GM20431 (cell line): ENCODE measurements at regions not wholly inside any gene's neighbourhood (a gene's known extent, or its start where the extent isn't known, plus 50 kb on each side); places are given as distances from the start of the nearest gene placed in this dataset.
"Not testable (repeated sequence)": the region's sequence is repeated elsewhere in the genome, so short reads cannot be mapped to it uniquely, and the experiment has no call there.

Experiments
- in situ Hi-C: fragments of 300-500 bp; cut with MseI, MboI; formaldehyde crosslinking; loops from one replicate; pipeline ENCODE4 v1.15.0; 2020; ENCODE audit warnings: low sequenced_read_pairs; ENCODE audit not compliant: unreplicated experiment

DNA sequence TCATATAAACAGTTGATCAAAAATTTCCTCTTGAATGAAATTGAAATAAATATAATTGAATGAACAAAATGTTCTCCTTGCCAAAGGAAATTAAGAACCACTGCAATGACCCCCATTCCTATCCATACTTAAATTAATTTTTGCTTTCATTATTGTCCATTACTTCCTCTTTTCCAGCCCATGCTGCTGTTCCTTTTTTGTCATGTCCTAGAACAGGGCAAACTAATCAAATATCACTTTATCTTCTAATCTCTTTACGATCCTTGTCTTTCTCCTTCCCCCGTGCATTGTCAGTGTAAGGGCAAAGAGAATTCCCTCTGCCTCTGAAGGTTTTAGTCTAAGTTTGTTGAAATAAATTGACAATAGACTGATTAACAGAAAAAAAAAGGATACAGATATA is 203.0 kb downstream of the CENPC start:
- in situ Hi-C loops = no loop called here

DNA sequence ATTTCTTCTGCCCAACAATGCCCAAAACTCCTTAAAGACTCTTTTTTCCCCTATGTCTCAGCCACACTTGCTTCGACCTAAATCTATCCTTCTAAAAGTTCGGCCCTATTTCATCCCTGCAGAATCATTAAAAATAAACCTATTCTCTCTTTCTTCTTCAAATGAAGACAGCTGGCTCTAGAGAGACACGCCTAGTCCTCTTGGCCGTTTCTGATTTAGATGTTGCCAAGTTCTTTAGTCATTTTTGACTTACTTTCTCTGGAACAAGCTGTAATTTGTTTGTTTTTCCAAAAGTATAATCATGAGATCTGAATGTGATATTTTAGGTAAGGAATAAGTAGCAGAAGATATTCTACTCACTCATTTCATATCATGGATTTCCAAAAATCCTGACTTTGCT is 211.6 kb downstream of the CENPC start:
- in situ Hi-C loops = no loop called here

DNA sequence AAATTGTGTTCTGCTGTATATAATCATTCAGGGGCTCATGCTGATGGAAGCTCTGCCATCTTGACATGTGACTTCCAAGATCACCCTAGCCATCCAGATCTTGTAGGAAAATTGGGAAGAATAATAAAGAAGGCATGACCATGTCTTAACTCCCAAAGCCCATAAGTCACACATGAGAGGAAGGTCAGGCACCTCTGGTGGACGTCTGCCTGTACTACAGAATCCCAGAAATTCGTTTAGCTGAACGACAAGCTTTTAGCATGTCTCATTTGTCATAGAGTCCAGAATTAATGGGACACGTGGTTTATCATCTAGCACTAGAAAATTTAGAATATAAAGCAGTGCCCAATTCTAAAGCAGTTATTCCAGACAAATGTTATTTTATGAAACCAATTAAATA is 212.7 kb downstream of the CENPC start:
- in situ Hi-C loops = no loop called here

DNA sequence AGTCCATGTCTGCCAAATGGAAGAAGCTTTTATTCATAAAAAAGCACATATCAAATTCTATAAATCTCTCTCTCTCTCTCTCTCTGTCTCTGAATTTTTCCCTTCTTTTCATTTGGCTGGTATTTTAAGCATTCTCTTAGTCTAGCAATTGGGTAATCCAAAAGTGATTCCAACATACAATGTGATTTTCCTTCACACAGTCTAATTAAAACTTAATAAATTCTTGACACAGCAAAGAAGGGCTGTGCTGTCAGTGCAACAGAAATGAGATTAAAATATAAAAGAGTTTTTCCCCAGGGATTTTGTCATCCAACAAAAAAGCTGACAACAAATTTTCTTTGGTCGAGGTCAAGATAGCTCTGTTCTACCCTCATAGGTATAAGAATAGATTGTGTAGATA is 216.9 kb downstream of the CENPC start:
- in situ Hi-C loops = no loop called here

DNA sequence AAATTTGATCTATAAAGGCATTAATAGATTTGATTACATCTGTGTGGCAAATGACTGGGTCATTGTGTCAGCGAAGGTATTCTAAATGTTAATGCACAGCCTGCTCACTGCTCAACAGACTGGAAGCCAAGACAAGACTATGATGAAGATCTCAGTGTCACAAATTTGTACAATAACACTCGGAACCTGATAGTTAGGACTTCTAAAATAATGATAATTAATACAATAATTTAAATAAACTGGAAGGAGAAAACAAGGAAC is 217.4 kb downstream of the CENPC start:
- in situ Hi-C loops = no loop called here

DNA sequence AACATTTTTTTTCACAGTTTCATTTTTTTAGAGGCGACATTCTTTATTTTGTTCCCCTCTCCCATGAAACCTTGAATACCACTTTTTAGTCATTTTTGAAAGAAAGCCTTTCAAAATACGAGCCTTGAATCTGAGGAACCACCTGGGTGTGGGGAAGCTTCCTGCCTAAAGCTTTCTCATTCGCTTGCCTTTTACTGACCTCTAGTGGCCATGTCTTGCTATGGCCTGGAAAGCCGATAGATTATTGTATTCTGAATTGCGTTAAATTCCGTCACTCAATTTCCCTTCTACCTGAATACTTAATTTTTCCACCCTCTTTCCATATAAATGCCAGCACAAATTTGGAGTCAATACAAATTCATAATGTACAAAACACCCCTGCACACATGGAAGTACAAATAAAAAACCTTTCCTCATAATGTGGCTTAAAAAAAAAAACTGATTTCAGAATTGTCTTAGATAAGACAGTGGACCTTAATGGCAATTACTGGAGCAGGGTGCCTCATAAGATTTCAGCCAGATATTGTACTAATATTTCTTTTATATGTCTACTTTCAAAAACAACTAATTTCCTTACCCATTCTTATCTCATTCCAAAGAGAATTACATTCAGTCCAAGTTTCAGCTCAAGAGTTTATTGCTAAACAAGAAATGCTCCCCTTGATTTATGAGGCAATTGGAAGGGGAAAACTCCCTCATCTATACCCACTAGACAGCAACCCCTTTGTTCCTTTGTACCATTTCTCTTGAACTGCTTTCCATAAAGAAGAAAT is 217.9 kb downstream of the CENPC start:
- in situ Hi-C loops = no loop called here

DNA sequence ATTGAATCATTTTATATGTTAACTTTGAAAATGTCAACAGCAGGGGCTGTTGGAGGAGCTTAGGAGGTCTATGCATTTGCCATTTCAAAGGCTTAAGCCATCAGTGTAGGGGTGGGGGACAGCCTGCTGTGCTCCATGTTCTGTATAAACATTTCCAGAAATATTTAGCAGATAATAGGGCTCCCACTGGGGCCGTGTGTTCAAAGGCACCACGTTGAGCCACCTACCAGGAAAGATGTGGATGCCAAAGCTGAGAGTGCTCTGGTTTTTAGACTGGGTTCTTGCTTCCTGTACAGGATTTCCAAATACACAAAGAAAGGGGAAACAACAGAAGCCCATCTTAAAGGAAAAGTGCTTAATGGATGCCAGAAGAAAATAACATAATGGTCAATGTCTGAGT is 219.5 kb downstream of the CENPC start:
- in situ Hi-C loops = no loop called here

DNA sequence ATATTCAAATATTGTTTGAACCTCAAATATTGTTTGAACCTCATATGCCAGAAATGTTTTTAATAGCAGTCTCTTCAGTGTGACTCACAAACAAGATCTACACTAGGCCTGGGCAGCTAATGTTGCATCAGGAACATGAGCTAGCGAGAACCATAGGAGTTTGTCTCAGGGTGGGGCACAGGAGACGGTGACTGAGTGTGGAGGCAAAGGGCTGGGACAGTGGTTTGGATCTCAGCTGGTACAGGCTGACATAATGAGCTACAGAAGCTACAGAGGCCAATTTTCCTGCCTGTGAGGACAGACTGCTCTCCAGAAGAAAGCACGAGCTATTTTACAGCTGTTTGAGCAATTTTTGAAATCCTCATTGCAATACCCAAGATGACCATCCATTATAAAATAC is 224.7 kb downstream of the CENPC start:
- in situ Hi-C loops = loop anchor here (25.0 kb wide), 1 partner anchor 233 kb away; no protein-coding TSS in a partner anchor

DNA sequence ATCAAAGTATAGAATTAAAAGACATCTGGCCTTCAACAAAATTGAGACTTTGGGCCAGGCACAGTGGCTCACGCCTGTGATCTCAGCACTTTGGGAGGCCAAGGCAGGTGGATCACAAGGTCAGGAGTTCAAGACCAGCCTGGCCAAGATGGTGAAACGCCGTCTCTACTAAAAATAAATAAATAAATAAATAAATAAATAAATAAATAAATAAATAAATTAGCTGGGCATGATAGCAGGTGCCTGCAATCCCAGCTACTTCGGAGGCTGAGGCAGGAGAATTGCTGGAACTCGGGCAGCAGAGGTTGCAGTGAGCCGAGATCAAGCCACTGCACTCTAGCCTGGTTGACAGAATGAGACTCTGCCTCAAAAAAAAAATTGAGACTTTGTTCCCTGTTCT is 225.7 kb downstream of the CENPC start:
- in situ Hi-C loops = loop anchor here (25.0 kb wide), 1 partner anchor 232 kb away; no protein-coding TSS in a partner anchor

DNA sequence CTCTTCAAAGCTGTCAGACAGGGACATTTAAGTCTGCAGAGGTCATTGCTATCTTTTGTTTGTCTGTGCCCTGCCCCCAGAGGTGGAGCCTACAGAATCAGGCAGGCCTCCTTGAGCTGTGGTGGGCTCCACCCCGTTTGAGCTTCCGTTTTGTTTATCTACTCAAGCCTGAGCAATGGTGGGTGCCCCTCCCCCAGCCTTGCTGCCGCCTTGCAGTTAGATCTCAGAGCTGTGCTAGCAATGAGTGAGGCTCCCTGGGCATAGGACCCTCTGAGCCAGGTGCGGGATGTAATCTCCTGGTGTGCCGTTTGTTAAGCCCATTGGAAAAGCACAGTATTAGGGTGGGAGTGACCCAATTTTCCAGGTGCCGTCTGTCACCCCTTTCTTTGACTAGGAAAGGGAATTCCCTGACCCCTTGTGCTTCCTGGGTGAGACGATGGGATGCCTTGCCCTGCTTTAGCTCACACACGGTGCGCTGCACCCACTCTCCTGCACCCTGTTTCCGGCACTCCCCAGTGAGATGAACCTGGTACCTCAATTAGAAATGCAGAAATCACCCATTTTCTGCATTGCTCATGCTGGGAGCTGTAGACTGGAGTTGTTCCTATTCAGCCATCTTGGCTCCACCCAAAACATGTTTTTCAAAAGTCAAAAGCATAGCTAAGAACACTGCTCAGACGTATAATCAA is 244.7 kb downstream of the CENPC start:
- in situ Hi-C loops = loop anchor here (25.0 kb wide), 1 partner anchor 213 kb away; no protein-coding TSS in a partner anchor

DNA sequence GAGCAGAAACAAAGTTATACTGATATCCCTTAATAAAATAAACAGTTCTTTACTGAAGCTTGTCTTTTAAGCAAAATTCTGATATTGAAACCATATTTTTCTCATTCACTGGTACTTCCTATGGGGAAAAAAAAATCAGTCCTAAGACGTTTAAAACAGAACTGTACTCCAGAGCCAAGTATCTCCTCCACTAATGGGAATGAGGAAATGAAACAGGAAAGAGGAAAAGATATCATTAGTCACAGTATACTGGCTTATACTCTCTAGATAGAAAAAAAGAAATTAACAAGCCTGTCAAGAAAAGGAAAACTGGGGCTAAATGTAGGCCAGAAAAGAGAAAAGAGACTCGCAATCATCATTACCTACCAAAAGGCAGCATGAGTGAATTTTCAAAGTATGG is 252.7 kb downstream of the CENPC start:
- in situ Hi-C loops = no loop called here

DNA sequence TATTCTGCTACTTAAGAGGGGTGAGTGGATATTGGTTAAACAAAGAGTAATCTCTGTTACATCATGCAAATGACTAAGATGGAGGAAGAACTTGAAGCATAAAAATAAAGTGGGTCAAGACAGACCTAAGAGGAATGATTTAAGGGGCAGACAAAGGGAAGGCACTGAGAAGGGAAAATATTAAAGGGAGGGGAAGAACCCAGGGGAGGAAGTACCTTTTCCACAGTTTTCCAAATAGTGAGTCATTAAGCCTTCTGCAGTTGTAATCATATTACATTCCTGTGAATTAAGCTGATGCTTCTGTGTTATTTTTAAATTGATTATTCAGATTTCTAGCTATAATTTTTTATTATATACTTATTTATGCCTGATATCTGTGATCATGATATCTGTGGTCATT is 253.3 kb downstream of the CENPC start:
- in situ Hi-C loops = no loop called here

DNA sequence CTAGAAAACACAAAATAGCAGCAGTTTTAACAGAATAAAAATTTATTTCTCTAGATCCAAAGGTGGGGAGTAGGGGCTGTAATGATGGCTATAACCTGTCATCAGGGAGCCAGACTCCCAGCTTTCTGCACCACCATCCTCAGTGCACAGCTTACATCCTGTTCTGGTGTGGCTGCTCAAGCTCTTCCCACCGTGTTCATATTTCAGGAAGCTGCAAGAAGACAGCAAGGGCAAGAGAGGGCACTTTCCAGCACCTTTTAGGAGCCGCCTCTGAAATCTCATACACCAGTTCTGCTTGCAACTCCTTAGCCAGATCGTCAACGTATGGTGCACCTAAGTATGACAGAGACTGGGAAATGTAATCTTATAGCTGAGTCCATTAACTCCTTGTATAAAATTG is 253.7 kb downstream of the CENPC start:
- in situ Hi-C loops = no loop called here

DNA sequence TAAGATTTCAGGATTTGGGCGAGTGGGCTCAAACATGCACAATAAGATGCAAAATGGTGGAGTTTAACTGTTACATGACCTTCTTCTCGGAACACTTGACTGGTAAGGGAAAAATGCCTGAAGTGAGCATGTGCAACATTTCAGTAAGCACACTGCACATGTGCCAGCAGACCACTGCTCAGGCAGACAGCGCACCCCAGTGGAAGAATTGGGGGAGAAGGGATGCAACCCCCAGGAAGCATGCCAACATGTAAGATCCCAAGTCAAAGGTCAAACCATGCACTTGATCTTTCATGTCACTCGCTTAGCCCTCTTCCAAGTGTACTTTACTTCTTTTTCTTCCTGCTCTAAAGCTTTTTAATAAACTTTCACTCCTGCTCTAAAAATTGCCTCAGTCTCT is 256.3 kb downstream of the CENPC start:
- in situ Hi-C loops = no loop called here

DNA sequence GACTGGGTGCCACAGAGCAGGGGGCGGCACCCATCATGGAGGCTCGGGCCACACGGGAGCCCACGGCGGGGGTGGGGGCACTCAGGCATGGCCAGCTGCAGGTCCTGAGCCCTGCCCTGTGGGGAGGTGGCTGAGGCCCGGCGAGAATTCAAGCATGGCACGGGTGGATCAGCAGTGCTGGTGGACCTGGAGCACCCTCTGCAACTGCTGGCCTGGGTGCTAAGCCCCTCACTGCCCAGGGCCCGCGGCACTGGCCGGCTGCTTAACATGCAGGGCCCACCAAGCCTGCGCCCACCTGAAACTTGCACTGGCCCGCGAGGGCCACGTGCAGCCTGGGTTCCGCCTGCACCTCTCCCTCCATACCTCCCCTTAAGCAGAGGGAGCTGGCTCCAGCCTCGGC is 258.6 kb downstream of the CENPC start:
- in situ Hi-C loops = no loop called here

DNA sequence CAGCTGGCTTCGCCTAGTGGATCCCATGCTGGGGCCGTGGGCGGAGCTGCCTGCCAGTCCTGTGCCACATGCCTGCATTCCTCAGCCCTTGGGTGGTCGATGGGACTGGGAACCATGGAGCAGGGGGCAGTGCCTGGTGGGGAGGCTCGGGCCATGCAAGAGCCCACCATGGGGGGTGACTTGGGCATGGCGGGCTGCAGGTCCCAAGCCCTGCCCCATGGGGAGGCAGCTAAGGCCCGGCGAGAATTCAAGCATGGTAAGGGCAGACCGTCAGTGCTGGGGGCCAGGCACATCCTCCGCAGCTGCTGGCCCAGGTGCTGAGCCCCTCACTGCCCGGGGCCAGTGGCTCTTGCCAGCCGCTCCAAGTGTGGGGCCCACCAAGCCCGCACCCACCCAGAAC is 262.6 kb downstream of the CENPC start:
- in situ Hi-C loops = no loop called here

DNA sequence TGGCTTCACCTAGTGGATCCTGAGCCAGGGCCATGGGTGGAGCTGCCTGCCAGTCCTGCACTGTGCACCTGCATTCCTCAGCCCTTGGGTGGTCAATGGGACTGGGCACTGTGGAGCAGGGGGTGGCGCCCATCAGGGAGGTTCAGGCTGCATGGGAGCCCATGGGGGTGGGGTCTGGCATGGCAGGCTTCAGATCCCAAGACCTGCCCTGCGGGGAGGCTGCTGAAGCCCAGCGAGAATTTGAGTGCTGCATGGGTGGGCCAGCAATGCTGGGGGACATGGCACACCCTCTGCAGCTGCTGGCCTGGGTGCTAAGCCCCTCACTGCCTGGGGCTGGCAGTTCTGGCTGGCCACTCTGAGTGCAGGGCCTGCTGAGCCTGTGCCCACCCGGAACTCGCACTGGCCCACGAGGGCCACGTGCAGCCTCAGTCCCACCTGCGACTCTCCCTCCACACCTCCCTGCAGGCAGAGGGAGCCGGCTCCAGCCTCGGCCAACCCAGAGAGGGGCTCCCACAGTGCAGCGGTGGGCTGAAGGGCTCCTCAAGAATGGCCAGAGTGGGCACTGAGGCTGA is 270.0 kb downstream of the CENPC start:
- in situ Hi-C loops = no loop called here

DNA sequence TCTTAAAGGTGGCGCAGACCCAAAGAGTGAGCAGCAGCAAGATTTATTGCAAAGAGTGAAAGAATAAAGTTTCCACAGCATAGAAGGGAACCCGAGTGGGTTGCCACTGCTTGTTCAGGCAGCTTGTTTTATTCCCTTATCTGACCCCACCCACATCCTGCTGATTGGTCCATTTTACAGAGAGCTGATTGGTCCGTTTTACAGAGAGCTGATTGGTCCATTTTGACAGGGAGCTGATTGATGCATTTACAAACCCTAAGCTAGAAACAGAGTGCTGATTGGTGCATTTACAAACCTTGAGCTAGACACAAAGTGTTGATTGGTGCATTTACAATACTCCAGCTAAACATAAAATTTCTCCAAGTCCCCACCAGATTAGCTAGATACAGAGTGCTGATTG is 270.6 kb downstream of the CENPC start:
- in situ Hi-C loops = not testable (repeated sequence)

DNA sequence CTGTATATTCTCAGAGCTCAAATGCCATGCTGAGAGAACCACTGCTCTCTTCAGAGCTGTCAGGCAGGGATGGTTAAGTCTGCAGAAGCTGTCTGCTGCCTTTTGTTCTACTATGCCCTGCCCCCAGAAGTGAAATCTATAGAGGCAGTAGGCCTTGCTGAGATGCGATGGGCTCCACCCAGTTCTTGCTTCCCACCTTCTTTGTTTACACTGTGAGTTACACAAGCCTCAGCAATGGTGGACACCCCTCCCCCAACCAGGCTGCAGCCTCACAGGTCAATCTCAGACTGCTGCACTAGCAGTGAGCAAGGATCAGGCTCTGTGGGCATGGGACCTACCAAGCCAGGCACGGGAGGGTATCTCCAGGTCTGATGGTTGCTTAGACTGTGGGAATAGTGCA is 271.6 kb downstream of the CENPC start:
- in situ Hi-C loops = no loop called here

DNA sequence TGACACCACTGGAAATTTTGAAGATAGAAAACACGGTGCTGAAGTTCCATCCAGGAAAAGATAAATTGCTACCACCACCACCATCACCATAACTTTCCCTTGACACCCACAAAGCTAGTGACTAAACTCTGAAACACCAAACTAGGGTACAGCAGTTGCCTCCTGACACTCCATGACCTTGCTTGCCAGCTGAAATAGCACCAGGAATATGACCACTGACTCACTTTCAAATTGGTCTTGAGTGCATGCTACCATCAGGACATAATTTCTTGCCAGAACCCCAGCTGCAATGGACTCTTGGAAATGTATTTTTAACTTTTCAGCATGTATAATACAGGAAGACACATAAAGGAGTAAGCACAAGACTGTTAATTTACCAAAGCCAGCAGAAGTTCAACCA is 283.3 kb downstream of the CENPC start:
- in situ Hi-C loops = no loop called here

DNA sequence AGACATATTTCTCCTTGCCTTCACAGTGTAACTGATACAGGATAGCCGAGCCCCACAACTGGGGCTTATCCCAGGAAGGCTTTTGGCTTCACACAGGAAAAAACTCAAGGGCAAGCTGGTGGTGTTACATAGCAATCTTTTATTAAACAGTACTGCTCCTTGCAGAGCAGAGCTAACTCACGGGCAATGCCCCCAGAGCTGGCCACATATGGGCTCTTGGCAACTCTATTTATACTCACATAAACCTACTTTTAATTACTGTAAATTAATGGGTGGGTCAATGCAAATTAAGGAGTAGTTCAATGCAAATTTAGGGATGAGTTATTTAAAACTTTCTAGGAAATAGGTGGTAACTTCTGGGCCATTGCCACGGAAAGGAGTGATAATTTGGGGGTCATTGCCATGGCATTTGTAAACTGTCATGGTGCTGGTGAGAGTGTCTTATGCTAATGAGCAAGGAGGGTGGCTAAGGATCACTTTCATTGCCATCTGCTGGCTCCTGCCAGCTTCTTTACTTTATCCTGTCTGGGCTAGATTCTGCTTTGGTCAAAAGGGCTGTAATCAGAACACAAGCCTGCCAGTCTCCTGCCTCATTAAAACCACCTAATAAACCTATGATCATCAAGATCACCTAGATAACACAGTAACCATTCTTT is 288.8 kb downstream of the CENPC start:
- in situ Hi-C loops = no loop called here
